ENCODE measurements at regions not wholly inside any gene's neighbourhood (a gene's known extent, or its start where the extent isn't known, plus 50 kb on each side); places are given as distances from the start of the nearest gene placed in this dataset.

DNA sequence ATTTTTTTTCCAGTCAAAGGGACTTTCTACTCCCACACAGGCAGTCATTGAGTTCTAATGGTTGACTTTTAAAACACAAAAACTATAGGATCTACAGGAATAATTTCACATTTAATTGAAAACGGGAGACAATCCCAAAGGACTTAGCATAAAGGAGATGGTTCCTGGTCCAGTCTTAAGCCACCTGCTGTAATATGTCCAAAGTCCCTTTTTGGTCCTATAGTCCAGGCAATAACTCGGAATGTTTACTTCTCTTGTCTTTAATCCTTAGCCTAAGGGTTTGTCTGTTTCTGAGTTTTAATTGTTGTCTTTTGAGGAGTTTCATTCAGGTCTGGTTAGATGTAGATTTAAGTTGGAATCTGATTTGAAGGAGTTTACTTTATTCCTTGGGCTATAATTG is 184.9 kb downstream of the BAMBI start (continued):
- TF ChIP-seq EGR1 (IDR thresholded peaks at IDR 0.05; ENCODE audit: low read depth in 2 of 2): no peak
- TF ChIP-seq, protein P1, sequence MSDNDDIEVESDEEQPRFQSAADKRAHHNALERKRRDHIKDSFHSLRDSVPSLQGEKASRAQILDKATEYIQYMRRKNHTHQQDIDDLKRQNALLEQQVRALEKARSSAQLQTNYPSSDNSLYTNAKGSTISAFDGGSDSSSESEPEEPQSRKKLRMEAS (IDR thresholded peaks at IDR 0.05): no peak
- no peak for TF ChIP-seq RXRA (IDR thresholded peaks at IDR 0.05)
- no peak for TF ChIP-seq NR2F2 (IDR thresholded peaks at IDR 0.05)
- TF ChIP-seq, protein P2, sequence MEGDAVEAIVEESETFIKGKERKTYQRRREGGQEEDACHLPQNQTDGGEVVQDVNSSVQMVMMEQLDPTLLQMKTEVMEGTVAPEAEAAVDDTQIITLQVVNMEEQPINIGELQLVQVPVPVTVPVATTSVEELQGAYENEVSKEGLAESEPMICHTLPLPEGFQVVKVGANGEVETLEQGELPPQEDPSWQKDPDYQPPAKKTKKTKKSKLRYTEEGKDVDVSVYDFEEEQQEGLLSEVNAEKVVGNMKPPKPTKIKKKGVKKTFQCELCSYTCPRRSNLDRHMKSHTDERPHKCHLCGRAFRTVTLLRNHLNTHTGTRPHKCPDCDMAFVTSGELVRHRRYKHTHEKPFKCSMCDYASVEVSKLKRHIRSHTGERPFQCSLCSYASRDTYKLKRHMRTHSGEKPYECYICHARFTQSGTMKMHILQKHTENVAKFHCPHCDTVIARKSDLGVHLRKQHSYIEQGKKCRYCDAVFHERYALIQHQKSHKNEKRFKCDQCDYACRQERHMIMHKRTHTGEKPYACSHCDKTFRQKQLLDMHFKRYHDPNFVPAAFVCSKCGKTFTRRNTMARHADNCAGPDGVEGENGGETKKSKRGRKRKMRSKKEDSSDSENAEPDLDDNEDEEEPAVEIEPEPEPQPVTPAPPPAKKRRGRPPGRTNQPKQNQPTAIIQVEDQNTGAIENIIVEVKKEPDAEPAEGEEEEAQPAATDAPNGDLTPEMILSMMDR (IDR thresholded peaks at IDR 0.05; ENCODE audit: low read depth, low read length, missing input control): no peak

DNA sequence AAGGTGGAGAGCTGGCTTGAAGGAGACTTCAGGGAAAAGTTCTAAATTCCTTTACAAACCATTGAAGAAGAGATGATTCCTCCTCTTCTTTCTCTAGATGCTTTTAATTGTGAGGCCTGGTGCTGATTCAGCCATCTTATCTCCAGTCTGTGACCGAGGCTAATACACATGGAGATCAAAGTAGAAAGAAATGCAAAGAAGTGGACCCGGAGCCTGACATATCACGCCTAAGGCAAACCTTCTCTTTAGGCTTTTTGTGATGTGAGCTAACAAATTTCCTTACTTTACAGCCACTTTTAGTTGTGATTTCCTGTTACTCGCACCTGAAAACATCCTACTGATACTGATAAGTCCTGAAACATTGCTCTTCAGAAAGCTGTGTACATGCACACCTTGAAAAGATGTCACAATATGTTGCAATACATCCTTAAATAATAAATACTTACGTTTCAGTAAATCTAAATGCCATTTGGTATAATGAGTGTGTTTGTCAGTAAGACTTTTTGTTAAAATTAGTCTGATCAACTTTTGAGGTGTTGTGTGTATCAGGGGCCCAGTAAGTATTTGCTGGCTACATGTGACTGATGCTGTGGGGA is 192.4 kb downstream of the BAMBI start:
- 80% methylated on average over 5 of the region's 5 CpGs for WGBS
- Histone ChIP-seq H3K9ac (ENCODE audit: low read depth in 1 of 2, low read length in 2 of 2) (no peak overlapping the region), H3K4me1 (ENCODE audit: control insufficient read depth in 4 of 4, insufficient read depth in 4 of 4, low read length in 3 of 4) (peaks cover 0 to 7% (median 6%) of the 10 kb centered on the region in 4 donors), H3K27ac (ENCODE audit: low read depth in 1 of 2, low read length in 2 of 2) (no peak overlapping the region), H3K27me3 (ENCODE audit: control insufficient read depth in 4 of 4, insufficient read depth in 4 of 4, low read length in 3 of 4) (no peaks in the 10 kb centered on the region), H3K9me3 (ENCODE audit: control insufficient read depth in 4 of 4, low read length in 3 of 4) (no peaks in the 10 kb centered on the region), H3K4me3 (ENCODE audit: low read depth in 1 of 3, low read length in 3 of 3) (no peak overlapping the region), H3K36me3 (ENCODE audit: control insufficient read depth in 4 of 4, insufficient read depth in 3 of 4, low read depth in 1 of 4, low read length in 3 of 4) (no peaks in the 10 kb centered on the region)
- TF ChIP-seq FOXA2 (IDR thresholded peaks at IDR 0.05) (no peak), JUND (IDR thresholded peaks at IDR 0.05) (no peak)
- DNase-seq (ENCODE audit: low spot score): no peak

DNA sequence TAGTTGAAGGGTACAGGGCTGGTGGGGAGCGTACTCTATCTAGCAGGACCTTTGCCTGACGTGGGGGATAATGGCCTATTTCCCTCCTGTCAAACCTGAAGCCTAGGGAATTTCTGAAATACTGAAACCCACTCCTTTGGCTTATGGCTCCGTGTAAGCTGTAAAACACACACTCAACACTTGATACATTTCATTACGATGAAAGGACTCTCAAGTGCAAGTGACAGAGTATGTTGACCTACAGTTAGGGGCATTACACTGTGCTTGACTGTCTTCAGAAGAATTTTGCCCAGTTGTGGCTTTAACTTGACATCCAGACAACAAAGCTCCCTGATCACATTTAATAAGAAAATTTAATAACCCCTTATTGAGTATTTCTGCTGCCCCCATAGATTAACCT is 194.3 kb downstream of the BAMBI start:
- H3K9ac ChIP-seq (ENCODE audit: low read depth in 1 of 2, low read length in 2 of 2): no peak overlapping the region
- no peaks in the 10 kb centered on the region for H3K9me3 ChIP-seq (ENCODE audit: control insufficient read depth in 4 of 4, low read length in 3 of 4)
- no peak for TF ChIP-seq FOXA1 (IDR thresholded peaks at IDR 0.05)
- no peak for TF ChIP-seq YY1 (IDR thresholded peaks at IDR 0.05)
- TF ChIP-seq RXRA (IDR thresholded peaks at IDR 0.05): no peak
- TF ChIP-seq, protein P3, sequence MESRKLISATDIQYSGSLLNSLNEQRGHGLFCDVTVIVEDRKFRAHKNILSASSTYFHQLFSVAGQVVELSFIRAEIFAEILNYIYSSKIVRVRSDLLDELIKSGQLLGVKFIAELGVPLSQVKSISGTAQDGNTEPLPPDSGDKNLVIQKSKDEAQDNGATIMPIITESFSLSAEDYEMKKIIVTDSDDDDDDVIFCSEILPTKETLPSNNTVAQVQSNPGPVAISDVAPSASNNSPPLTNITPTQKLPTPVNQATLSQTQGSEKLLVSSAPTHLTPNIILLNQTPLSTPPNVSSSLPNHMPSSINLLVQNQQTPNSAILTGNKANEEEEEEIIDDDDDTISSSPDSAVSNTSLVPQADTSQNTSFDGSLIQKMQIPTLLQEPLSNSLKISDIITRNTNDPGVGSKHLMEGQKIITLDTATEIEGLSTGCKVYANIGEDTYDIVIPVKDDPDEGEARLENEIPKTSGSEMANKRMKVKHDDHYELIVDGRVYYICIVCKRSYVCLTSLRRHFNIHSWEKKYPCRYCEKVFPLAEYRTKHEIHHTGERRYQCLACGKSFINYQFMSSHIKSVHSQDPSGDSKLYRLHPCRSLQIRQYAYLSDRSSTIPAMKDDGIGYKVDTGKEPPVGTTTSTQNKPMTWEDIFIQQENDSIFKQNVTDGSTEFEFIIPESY (IDR thresholded peaks at IDR 0.05): no peak
- TF ChIP-seq, protein P4, sequence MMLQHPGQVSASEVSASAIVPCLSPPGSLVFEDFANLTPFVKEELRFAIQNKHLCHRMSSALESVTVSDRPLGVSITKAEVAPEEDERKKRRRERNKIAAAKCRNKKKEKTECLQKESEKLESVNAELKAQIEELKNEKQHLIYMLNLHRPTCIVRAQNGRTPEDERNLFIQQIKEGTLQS (IDR thresholded peaks at IDR 0.05): no peak
- TF ChIP-seq RAD21 (IDR thresholded peaks at IDR 0.05): no peak
- no peak for TF ChIP-seq TAF1 (conservative IDR thresholded peaks at IDR 0.05)
- TF ChIP-seq NR2F2 (IDR thresholded peaks at IDR 0.05): no peak
- TF ChIP-seq, protein P2 (IDR thresholded peaks at IDR 0.05; ENCODE audit: low read depth, low read length, missing input control): no peak
- no peak for TF ChIP-seq GABPA (IDR thresholded peaks at IDR 0.05 in 1 of 2, conservative IDR thresholded peaks at IDR 0.05 in 1 of 2)
- no peak for TF ChIP-seq SP1 (IDR thresholded peaks at IDR 0.05)
- TF ChIP-seq, protein P5, sequence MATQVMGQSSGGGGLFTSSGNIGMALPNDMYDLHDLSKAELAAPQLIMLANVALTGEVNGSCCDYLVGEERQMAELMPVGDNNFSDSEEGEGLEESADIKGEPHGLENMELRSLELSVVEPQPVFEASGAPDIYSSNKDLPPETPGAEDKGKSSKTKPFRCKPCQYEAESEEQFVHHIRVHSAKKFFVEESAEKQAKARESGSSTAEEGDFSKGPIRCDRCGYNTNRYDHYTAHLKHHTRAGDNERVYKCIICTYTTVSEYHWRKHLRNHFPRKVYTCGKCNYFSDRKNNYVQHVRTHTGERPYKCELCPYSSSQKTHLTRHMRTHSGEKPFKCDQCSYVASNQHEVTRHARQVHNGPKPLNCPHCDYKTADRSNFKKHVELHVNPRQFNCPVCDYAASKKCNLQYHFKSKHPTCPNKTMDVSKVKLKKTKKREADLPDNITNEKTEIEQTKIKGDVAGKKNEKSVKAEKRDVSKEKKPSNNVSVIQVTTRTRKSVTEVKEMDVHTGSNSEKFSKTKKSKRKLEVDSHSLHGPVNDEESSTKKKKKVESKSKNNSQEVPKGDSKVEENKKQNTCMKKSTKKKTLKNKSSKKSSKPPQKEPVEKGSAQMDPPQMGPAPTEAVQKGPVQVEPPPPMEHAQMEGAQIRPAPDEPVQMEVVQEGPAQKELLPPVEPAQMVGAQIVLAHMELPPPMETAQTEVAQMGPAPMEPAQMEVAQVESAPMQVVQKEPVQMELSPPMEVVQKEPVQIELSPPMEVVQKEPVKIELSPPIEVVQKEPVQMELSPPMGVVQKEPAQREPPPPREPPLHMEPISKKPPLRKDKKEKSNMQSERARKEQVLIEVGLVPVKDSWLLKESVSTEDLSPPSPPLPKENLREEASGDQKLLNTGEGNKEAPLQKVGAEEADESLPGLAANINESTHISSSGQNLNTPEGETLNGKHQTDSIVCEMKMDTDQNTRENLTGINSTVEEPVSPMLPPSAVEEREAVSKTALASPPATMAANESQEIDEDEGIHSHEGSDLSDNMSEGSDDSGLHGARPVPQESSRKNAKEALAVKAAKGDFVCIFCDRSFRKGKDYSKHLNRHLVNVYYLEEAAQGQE (IDR thresholded peaks at IDR 0.05): no peak
- TF ChIP-seq EGR1 (IDR thresholded peaks at IDR 0.05; ENCODE audit: low read depth in 2 of 2): no peak
- no peak for TF ChIP-seq FOXA2 (IDR thresholded peaks at IDR 0.05)
- TF ChIP-seq HNF4G (IDR thresholded peaks at IDR 0.05): no peak
- no peak for TF ChIP-seq HNF4A (conservative IDR thresholded peaks at IDR 0.05)
- TF ChIP-seq, protein P1 (IDR thresholded peaks at IDR 0.05): no peak
- no peak for TF ChIP-seq JUND (IDR thresholded peaks at IDR 0.05)
- no peaks in the 10 kb centered on the region for H3K27me3 ChIP-seq (ENCODE audit: control insufficient read depth in 4 of 4, insufficient read depth in 4 of 4, low read length in 3 of 4)
- peaks cover 0 to 7% (median 6%) of the 10 kb centered on the region in 4 donors for H3K4me1 ChIP-seq (ENCODE audit: control insufficient read depth in 4 of 4, insufficient read depth in 4 of 4, low read length in 3 of 4)
- H3K4me3 ChIP-seq (ENCODE audit: low read depth in 1 of 3, low read length in 3 of 3): no peak overlapping the region
- DNase-seq (ENCODE audit: low spot score): no peak
- H3K36me3 ChIP-seq (ENCODE audit: control insufficient read depth in 4 of 4, insufficient read depth in 3 of 4, low read depth in 1 of 4, low read length in 3 of 4): no peaks in the 10 kb centered on the region
- 93% methylated on average over 4 of the region's 4 CpGs for WGBS
- H3K27ac ChIP-seq (ENCODE audit: low read depth in 1 of 2, low read length in 2 of 2): no peak overlapping the region
